ENCODE measurements at regions not wholly inside any gene's neighbourhood (a gene's known extent, or its start where the extent isn't known, plus 50 kb on each side); places are given as distances from the start of the nearest gene placed in this dataset.
"Not testable (repeated sequence)": the region's sequence is repeated elsewhere in the genome, so short reads cannot be mapped to it uniquely, and the experiment has no call there.

- no peak for DNase-seq
Observed at GRCh38 chr15:39414201-39414600, 166.7 kb upstream of the THBS1 start.

- DNase-seq = no peak
Observed at GRCh38 chr15:39415634-39416033, 165.2 kb upstream of the THBS1 start.

GRCh38 chr15:39416258-39416657, 164.6 kb upstream of the THBS1 start:
- DNase-seq = no peak

GRCh38 chr15:39417366-39418134, 163.3 kb upstream of the THBS1 start:
- no peak for DNase-seq

GRCh38 chr15:39419651-39420050, 161.2 kb upstream of the THBS1 start:
- DNase-seq = no peak

GRCh38 chr15:39420123-39420852, 160.6 kb upstream of the THBS1 start:
- DNase-seq = peak; percentile 22

- DNase-seq = not testable (repeated sequence)
Observed at GRCh38 chr15:39420853-39421192, 160.1 kb upstream of the THBS1 start.

GRCh38 chr15:39426552-39427532, 154.0 kb upstream of the THBS1 start:
- peak; percentile 23 for DNase-seq

GRCh38 chr15:39427705-39428104, 153.2 kb upstream of the THBS1 start:
- DNase-seq = no peak

- no peak for DNase-seq
Observed at GRCh38 chr15:39429898-39430357, 151.0 kb upstream of the THBS1 start.

GRCh38 chr15:39430389-39430788, 150.5 kb upstream of the THBS1 start:
- DNase-seq = no peak

- no peak for DNase-seq
Observed at GRCh38 chr15:39431376-39431775, 149.5 kb upstream of the THBS1 start.

- no peak for DNase-seq
Observed at GRCh38 chr15:39432026-39432425, 148.9 kb upstream of the THBS1 start.

GRCh38 chr15:39432912-39433348, 147.9 kb upstream of the THBS1 start:
- DNase-seq = no peak

- DNase-seq = no peak
Observed at GRCh38 chr15:39433376-39433775, 147.5 kb upstream of the THBS1 start.

- no peak for DNase-seq
Observed at GRCh38 chr15:39434163-39434562, 146.7 kb upstream of the THBS1 start.

- no peak for DNase-seq
Observed at GRCh38 chr15:39434751-39435238, 146.1 kb upstream of the THBS1 start.

GRCh38 chr15:39435244-39435643, 145.6 kb upstream of the THBS1 start:
- DNase-seq = no peak

GRCh38 chr15:39438260-39438659, 142.6 kb upstream of the THBS1 start:
- no peak for DNase-seq

GRCh38 chr15:39438799-39439592, 141.9 kb upstream of the THBS1 start:
- DNase-seq = no peak

GRCh38 chr15:39442898-39443297, 138.0 kb upstream of the THBS1 start:
- DNase-seq = no peak

GRCh38 chr15:39443659-39444219, 137.1 kb upstream of the THBS1 start:
- DNase-seq = no peak
